GM10266 (cell line): ENCODE measurements at regions not wholly inside any gene's neighbourhood (a gene's known extent, or its start where the extent isn't known, plus 50 kb on each side); places are given as distances from the start of the nearest gene placed in this dataset.
"Not testable (repeated sequence)": the region's sequence is repeated elsewhere in the genome, so short reads cannot be mapped to it uniquely, and the experiment has no call there.

Source experiments
- DNase-seq: peaks from one replicate; pipeline ENCODE4 v3.0.0; 2012; ENCODE audit errors: extremely low spot score
- CTCF ChIP-seq: IDR thresholded peaks from 2 replicates; pipeline ENCODE4 v1.5.1; 2012; ENCODE audit warnings: mild to moderate bottlenecking, low read depth; ENCODE audit not compliant: control insufficient read depth, insufficient read depth; ENCODE audit errors: missing control alignments

GRCh38 chr5:79893485-79893884 is 97.6 kb downstream of the MTX3 start:
- no peak for DNase-seq
- TF ChIP-seq CTCF = no peak

GRCh38 chr5:79890930-79891249 is 100.2 kb downstream of the MTX3 start:
- DNase-seq = no peak

GRCh38 chr5:79890119-79890929 is 100.7 kb downstream of the MTX3 start:
- TF ChIP-seq CTCF = no peak
- DNase-seq = no peak

More at GRCh38 chr5:79890930-79891249, 100.2 kb downstream of the MTX3 start:
- TF ChIP-seq CTCF = no peak

- no peak for DNase-seq
- TF ChIP-seq CTCF = no peak
These were observed 102.4 kb downstream of the MTX3 start for GRCh38 chr5:79888643-79889042.

- no peak for TF ChIP-seq CTCF
- no peak for DNase-seq
These were observed 104.0 kb downstream of the MTX3 start for GRCh38 chr5:79886925-79887655.

- no peak for DNase-seq
- TF ChIP-seq CTCF = no peak
These were observed 104.6 kb downstream of the MTX3 start for GRCh38 chr5:79886456-79886855.

GRCh38 chr5:79879880-79880279 is 111.2 kb downstream of the MTX3 start:
- not testable (repeated sequence) for DNase-seq
